Endothelial cell of umbilical vein (primary cell): ENCODE measurements at regions not wholly inside any gene's neighbourhood (a gene's known extent, or its start where the extent isn't known, plus 50 kb on each side); places are given as distances from the start of the nearest gene placed in this dataset.

Source experiments
- BruUV-seq: library from RNA; stranded (reverse); fragments of 400-500 nt; replicated peaks from 2 replicates; lab custom pipeline; 2021; lab: Mats Ljungman, UMichigan
- CTCF ChIA-PET: fragments of 300-600, 350-600 bp; sonication (Branson Sonifier 250); formaldehyde crosslinking; loops from one replicate; lab custom pipeline; 2021; ENCODE audit warnings: antibody characterized with exemption, inconsistent platforms; lab: Charles Lee
- POLR2A ChIA-PET: fragments of 300-600, 350-600 bp; sonication (Branson Sonifier 250); formaldehyde crosslinking; loops from one replicate; lab custom pipeline; 2021; ENCODE audit warnings: antibody characterized with exemption, inconsistent platforms; lab: Charles Lee
- DNase-seq: peaks from one replicate; pipeline ENCODE4 v3.0.0-alpha.2; 2011; ENCODE audit warnings: low read depth, low spot score
- FAIRE-seq: peaks from 2 replicates; lab custom pipeline; 2011; peaks lifted over from hg19 to GRCh38; lab: Jason Lieb, UNC
- H2AFZ ChIP-seq: 2 replicates; pipeline ENCODE4 v1.6.0; 2012; ENCODE audit warnings: low read depth, low read length, control low read depth, inconsistent platforms
- H3K27ac ChIP-seq: 2 replicates; pipeline ENCODE4 v1.5.1; 2011; ENCODE audit warnings: low read depth, mild to moderate bottlenecking, control low read depth, low read length, moderate library complexity; ENCODE audit not compliant: insufficient read depth
- H3K27me3 ChIP-seq, 2 experiments: 2 replicates each; pipeline versions ENCODE4 v1.6.0 to v1.6.1; 2011; ENCODE audit warnings: low read length in 2 of 2, mixed read lengths in 1 of 2; ENCODE audit not compliant: control insufficient read depth in 2 of 2, insufficient read depth in 2 of 2
- H3K36me3 ChIP-seq, 2 experiments: 2 replicates in 1 of 2; 3 replicates in 1 of 2; pipeline ENCODE4 v1.5.1; 2011; ENCODE audit warnings: low read length in 2 of 2, mild to moderate bottlenecking in 1 of 2, moderate library complexity in 1 of 2; ENCODE audit not compliant: control insufficient read depth in 2 of 2, insufficient read depth in 2 of 2; ENCODE audit errors: extremely low read depth in 1 of 2
- H3K4me1 ChIP-seq: 3 replicates; pipeline ENCODE4 v1.5.1; 2011; ENCODE audit warnings: mild to moderate bottlenecking, low read length; ENCODE audit not compliant: control insufficient read depth, insufficient read depth; ENCODE audit errors: extremely low read depth
- H3K4me2 ChIP-seq: 2 replicates; pipeline ENCODE4 v1.6.1; 2011; ENCODE audit warnings: low read length, control low read depth, mixed read lengths; ENCODE audit not compliant: insufficient read depth
- H3K4me3 ChIP-seq, 3 experiments: fragments of 200-600 bp in 1 of 3; sonication (generic), shearing (Covaris generic) in 1 of 3; replicated peaks in 1 of 3; 2 replicates each; pipeline ENCODE4 v1.5.1; 2011 to 2016; ENCODE audit warnings: control low read depth in 3 of 3, low read length in 3 of 3, mild to moderate bottlenecking in 2 of 3, inconsistent platforms in 1 of 3, low read depth in 1 of 3, moderate library complexity in 1 of 3; ENCODE audit not compliant: insufficient read depth in 1 of 3
- H3K79me2 ChIP-seq: 2 replicates; pipeline ENCODE4 v1.6.0; 2012; ENCODE audit warnings: low read length, inconsistent platforms; ENCODE audit not compliant: control insufficient read depth, insufficient read depth
- H3K9ac ChIP-seq: replicated peaks from 2 replicates; pipeline ENCODE3; 2011; ENCODE audit warnings: low read length, control low read depth; ENCODE audit not compliant: insufficient read depth; ENCODE audit errors: extremely low read depth
- H3K9me1 ChIP-seq: replicated peaks from 3 replicates; pipeline ENCODE4 v1.6.0; 2011; ENCODE audit warnings: mild to moderate bottlenecking, low read length; ENCODE audit not compliant: control insufficient read depth, insufficient read depth; ENCODE audit errors: extremely low read depth
- H3K9me3 ChIP-seq: replicated peaks from 2 replicates; pipeline ENCODE4 v1.5.1; 2012; ENCODE audit warnings: low read length, inconsistent platforms; ENCODE audit not compliant: control insufficient read depth, insufficient read depth
- H4K20me1 ChIP-seq: replicated peaks from 2 replicates; pipeline ENCODE3; 2011; ENCODE audit warnings: mild to moderate bottlenecking, low read length; ENCODE audit not compliant: control insufficient read depth, insufficient read depth; ENCODE audit errors: extremely low read depth
- EZH2 ChIP-seq: IDR thresholded peaks from 2 replicates; pipeline ENCODE4 v1.6.1; 2012; ENCODE audit warnings: borderline replicate concordance, low read depth, mild to moderate bottlenecking, moderate library complexity, low read length, inconsistent platforms; ENCODE audit not compliant: severe bottlenecking
- FOS ChIP-seq: IDR thresholded peaks from 2 replicates; pipeline ENCODE4 v1.6.1; 2011; ENCODE audit warnings: mild to moderate bottlenecking, low read length, moderate library complexity, borderline replicate concordance; ENCODE audit not compliant: insufficient read depth
- GATA2 ChIP-seq: IDR thresholded peaks from 2 replicates; pipeline ENCODE4 v1.7.0; 2011; ENCODE audit warnings: low read depth, mild to moderate bottlenecking, moderate library complexity, mixed read lengths, low read length; ENCODE audit not compliant: insufficient read length, insufficient read depth
- JUN ChIP-seq: IDR thresholded peaks from 2 replicates; pipeline ENCODE4 v1.6.1; 2011; ENCODE audit warnings: borderline replicate concordance, low read depth; ENCODE audit not compliant: insufficient read length, insufficient read depth
- MAX ChIP-seq: IDR thresholded peaks from 2 replicates; pipeline ENCODE4 v1.6.1; 2011; ENCODE audit not compliant: insufficient read depth, insufficient read length
- MYC ChIP-seq: IDR thresholded peaks from one replicate; pipeline ENCODE4 v1.6.1; 2011; ENCODE audit warnings: mild to moderate bottlenecking, low read depth, low read length
- POLR2A ChIP-seq: IDR thresholded peaks from 2 replicates; pipeline ENCODE4 v1.6.1; 2012; ENCODE audit warnings: low read depth, mild to moderate bottlenecking, control low read depth, low read length
- POLR2AphosphoS5 ChIP-seq: IDR thresholded peaks from 2 replicates; pipeline ENCODE4 v1.6.1; 2012; ENCODE audit warnings: low read depth, mild to moderate bottlenecking, control low read depth, low read length, moderate library complexity; ENCODE audit not compliant: insufficient read depth
- dilution Hi-C: fragments of 300-500 bp; cut with MboI; formaldehyde crosslinking; loops from one replicate; pipeline ENCODE4 v1.15.0; 2019; ENCODE audit warnings: low sequenced_read_pairs; ENCODE audit not compliant: extremely low pct_ligation_motif_present
- intact Hi-C: fragments of 100-400 bp; cut with micrococcal nuclease; formaldehyde crosslinking; loops from one replicate; pipeline ENCODE4 v1.10.0; 2022
- TF ChIP-seq, protein P1 (sequence below), 2 donors: IDR thresholded peaks; 1 replicate in 1 of 2; 2 replicates in 1 of 2; pipeline ENCODE4 v1.5.1; 2011; ENCODE audit warnings: low read length in 2 of 2, mild to moderate bottlenecking in 2 of 2, moderate library complexity in 2 of 2, control low read depth in 1 of 2, inconsistent platforms in 1 of 2, low read depth in 1 of 2; ENCODE audit not compliant: insufficient read depth in 1 of 2; ENCODE audit errors: extremely low read depth in 1 of 2

GRCh38 chr9:135283671-135284070 is 195.9 kb upstream of the PPP1R26 start:
- H3K9me1 ChIP-seq, result no peaks in the 10 kb centered on the region
- no TSS peak for BruUV-seq
- H4K20me1 ChIP-seq, result no peaks in the 10 kb centered on the region
- TF ChIP-seq POLR2A (no peak), JUN (no peak), MYC (no peak), MAX (no peak)
- TF ChIP-seq, protein P1, sequence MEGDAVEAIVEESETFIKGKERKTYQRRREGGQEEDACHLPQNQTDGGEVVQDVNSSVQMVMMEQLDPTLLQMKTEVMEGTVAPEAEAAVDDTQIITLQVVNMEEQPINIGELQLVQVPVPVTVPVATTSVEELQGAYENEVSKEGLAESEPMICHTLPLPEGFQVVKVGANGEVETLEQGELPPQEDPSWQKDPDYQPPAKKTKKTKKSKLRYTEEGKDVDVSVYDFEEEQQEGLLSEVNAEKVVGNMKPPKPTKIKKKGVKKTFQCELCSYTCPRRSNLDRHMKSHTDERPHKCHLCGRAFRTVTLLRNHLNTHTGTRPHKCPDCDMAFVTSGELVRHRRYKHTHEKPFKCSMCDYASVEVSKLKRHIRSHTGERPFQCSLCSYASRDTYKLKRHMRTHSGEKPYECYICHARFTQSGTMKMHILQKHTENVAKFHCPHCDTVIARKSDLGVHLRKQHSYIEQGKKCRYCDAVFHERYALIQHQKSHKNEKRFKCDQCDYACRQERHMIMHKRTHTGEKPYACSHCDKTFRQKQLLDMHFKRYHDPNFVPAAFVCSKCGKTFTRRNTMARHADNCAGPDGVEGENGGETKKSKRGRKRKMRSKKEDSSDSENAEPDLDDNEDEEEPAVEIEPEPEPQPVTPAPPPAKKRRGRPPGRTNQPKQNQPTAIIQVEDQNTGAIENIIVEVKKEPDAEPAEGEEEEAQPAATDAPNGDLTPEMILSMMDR (IDR thresholded peaks at IDR 0.05; ENCODE audit: extremely low read depth in 1 of 2, insufficient read depth in 1 of 2, low read depth in 1 of 2, low read length in 2 of 2), result no peak
- H3K27me3 ChIP-seq, result no peaks in the 10 kb centered on the region
- no peak overlapping the region for H3K27ac ChIP-seq
- ChIA-PET POLR2A (no interaction called here), CTCF (no interaction called here)
- H3K4me2 ChIP-seq, result no peak overlapping the region
- dilution Hi-C loops (no loop called here), intact Hi-C loops (no loop called here)
- H3K4me1 ChIP-seq, result no peaks in the 10 kb centered on the region
- no peaks in the 10 kb centered on the region for H3K36me3 ChIP-seq
- DNase-seq, result no peak
- no peak overlapping the region for H3K4me3 ChIP-seq
- H3K79me2 ChIP-seq, result no peaks in the 10 kb centered on the region
- H3K9me3 ChIP-seq, result no peaks in the 10 kb centered on the region
- FAIRE-seq, result no peak
- no peak overlapping the region for H3K9ac ChIP-seq
- no peak overlapping the region for H2AFZ ChIP-seq

DNA sequence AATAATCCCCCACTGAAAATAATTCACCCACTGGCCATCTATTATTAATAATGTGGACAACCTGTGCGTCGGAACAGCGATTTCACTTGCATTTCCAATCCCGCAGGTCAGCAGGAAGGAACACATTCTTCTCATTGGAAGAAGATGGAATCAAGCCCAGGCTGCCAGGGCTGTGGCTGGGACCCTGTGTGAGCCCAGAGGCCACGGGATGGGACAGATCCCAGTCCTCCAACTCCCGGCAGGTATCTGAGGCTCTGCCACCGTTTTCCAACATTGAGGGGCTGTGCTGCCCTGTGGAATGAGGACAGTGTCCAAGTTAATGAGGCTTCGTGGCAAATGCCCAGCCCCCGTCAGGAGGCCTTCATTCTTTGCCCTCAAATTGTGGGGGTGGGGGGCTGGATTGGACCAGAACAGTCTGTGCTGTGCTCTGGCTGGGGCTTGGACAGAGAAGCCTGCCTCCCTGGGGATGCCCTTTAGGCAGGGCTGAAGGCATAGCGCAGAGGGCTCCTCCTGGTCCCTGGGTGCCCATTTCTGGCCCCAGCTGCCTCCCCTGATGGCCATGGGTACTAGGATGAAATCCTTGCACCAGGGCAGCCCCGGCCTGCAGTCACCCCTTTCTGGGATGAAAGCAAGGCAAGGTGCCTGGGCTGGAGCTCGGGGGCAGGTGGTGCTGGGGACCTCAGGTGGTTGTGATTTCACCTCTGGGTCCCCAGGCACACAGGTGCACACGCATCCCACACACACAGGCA is 195.0 kb upstream of the PPP1R26 start:
- H3K79me2 ChIP-seq, result no peaks in the 10 kb centered on the region
- no peaks in the 10 kb centered on the region for H3K4me1 ChIP-seq
- intact Hi-C loops, result no loop called here
- dilution Hi-C loops, result no loop called here
- H3K27ac ChIP-seq, result no peak overlapping the region
- ChIA-PET CTCF (no interaction called here), POLR2A (no interaction called here)
- no peak overlapping the region for H3K4me3 ChIP-seq
- no peak overlapping the region for H3K9ac ChIP-seq
- BruUV-seq, result no TSS peak
- TF ChIP-seq JUN (no peak), FOS (no peak), POLR2A (no peak), MAX (no peak), GATA2 (no peak), EZH2 (no peak), MYC (no peak), POLR2AphosphoS5 (no peak)
- TF ChIP-seq, protein P1 (IDR thresholded peaks at IDR 0.05; ENCODE audit: extremely low read depth in 1 of 2, insufficient read depth in 1 of 2, low read depth in 1 of 2, low read length in 2 of 2), result no peak
- no peak for DNase-seq
- H3K27me3 ChIP-seq, result no peaks in the 10 kb centered on the region
- no peak overlapping the region for H3K4me2 ChIP-seq
- FAIRE-seq, result no peak
- H3K9me1 ChIP-seq, result no peaks in the 10 kb centered on the region
- no peaks in the 10 kb centered on the region for H3K9me3 ChIP-seq
- H2AFZ ChIP-seq, result no peak overlapping the region
- no peaks in the 10 kb centered on the region for H3K36me3 ChIP-seq
- H4K20me1 ChIP-seq, result no peaks in the 10 kb centered on the region
